Nephron progenitor cell (in vitro differentiated cells): ENCODE measurements at regions not wholly inside any gene's neighbourhood (a gene's known extent, or its start where the extent isn't known, plus 50 kb on each side); places are given as distances from the start of the nearest gene placed in this dataset.

ENCODE experiments used
- DNase-seq: peaks from one replicate; pipeline ENCODE4 v3.0.0; 2021
- H3K27ac Mint-ChIP-seq: 2 replicates; pipeline ENCODE4 v1.8.0; 2021; ENCODE audit warnings: mild to moderate bottlenecking, moderate library complexity, mixed read lengths
- H3K27me3 Mint-ChIP-seq: 2 replicates; pipeline ENCODE4 v1.8.0; 2021; ENCODE audit warnings: mild to moderate bottlenecking, low read depth, mixed read lengths; ENCODE audit not compliant: poor library complexity
- H3K36me3 Mint-ChIP-seq: 2 replicates; pipeline ENCODE4 v1.8.0; 2021; ENCODE audit warnings: low read depth, mixed read lengths
- H3K4me1 Mint-ChIP-seq: 2 replicates; pipeline ENCODE4 v1.8.0; 2021; ENCODE audit warnings: mixed read lengths
- H3K4me3 Mint-ChIP-seq: 2 replicates; pipeline ENCODE4 v1.8.0; 2021; ENCODE audit warnings: mild to moderate bottlenecking, moderate library complexity, mixed read lengths
- H3K9me3 Mint-ChIP-seq: 2 replicates; pipeline ENCODE4 v1.8.0; 2021; ENCODE audit warnings: mild to moderate bottlenecking, moderate library complexity, mixed read lengths
- TF ChIP-seq, protein P1 (sequence below): fragments of 200-600 bp; sonication (generic); IDR thresholded peaks from 2 replicates; pipeline ENCODE4 v1.5.0; 2021; ENCODE audit warnings: antibody characterized with exemption

DNA sequence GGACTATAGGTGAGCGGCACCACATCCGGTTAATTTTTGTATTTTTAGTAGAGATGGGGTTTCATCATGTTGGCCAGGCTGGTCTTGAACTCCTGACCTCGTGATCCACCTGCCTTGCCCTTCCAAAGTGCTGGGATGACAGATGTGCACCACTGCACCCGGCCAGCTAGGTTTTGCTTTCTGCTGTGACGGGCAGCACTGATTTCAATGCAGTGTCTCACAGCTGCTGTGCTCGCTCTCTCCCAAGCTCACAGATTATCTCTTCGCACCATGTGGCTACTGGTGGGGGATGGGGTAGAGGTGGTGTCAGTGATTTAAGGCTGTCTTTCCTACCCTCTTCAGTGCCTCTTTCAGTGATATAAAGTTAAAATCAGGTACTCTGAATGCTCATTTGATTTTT lies 909.1 kb downstream of the TRHDE start:
- H3K27ac Mint-ChIP-seq: peak overlapping the region; percentile 2
- TF ChIP-seq, protein P1, sequence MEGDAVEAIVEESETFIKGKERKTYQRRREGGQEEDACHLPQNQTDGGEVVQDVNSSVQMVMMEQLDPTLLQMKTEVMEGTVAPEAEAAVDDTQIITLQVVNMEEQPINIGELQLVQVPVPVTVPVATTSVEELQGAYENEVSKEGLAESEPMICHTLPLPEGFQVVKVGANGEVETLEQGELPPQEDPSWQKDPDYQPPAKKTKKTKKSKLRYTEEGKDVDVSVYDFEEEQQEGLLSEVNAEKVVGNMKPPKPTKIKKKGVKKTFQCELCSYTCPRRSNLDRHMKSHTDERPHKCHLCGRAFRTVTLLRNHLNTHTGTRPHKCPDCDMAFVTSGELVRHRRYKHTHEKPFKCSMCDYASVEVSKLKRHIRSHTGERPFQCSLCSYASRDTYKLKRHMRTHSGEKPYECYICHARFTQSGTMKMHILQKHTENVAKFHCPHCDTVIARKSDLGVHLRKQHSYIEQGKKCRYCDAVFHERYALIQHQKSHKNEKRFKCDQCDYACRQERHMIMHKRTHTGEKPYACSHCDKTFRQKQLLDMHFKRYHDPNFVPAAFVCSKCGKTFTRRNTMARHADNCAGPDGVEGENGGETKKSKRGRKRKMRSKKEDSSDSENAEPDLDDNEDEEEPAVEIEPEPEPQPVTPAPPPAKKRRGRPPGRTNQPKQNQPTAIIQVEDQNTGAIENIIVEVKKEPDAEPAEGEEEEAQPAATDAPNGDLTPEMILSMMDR: no peak
- peaks cover 9% of the 10 kb centered on the region for H3K4me1 Mint-ChIP-seq
- peaks cover 3% of the 10 kb centered on the region for H3K27me3 Mint-ChIP-seq
- H3K9me3 Mint-ChIP-seq: peaks cover 29% of the 10 kb centered on the region
- DNase-seq: peak; percentile 1
- peaks cover 11% of the 10 kb centered on the region for H3K36me3 Mint-ChIP-seq
- H3K4me3 Mint-ChIP-seq: no peak overlapping the region

- DNase-seq: no peak
- Mint-ChIP-seq H3K4me3 (no peak overlapping the region), H3K4me1 (peaks cover 9% of the 10 kb centered on the region), H3K9me3 (peaks cover 36% of the 10 kb centered on the region), H3K36me3 (peaks cover 14% of the 10 kb centered on the region), H3K27me3 (peaks cover 3% of the 10 kb centered on the region), H3K27ac (no peak overlapping the region)
- TF ChIP-seq, protein P1: no peak
Observed at GRCh38 chr12:73185403-73185802, 913.2 kb downstream of the TRHDE start.

- TF ChIP-seq, protein P1: no peak
- Mint-ChIP-seq H3K36me3 (peaks cover 14% of the 10 kb centered on the region), H3K27ac (no peak overlapping the region), H3K4me1 (peaks cover 9% of the 10 kb centered on the region), H3K9me3 (peaks cover 36% of the 10 kb centered on the region), H3K4me3 (no peak overlapping the region), H3K27me3 (no peaks in the 10 kb centered on the region)
- no peak for DNase-seq
Observed at GRCh38 chr12:73186272-73186671, 914.1 kb downstream of the TRHDE start.

GRCh38 chr12:73187765-73188164 lies 915.6 kb downstream of the TRHDE start:
- Mint-ChIP-seq H3K4me3 (no peak overlapping the region), H3K9me3 (peaks cover 36% of the 10 kb centered on the region), H3K4me1 (no peaks in the 10 kb centered on the region), H3K27me3 (no peaks in the 10 kb centered on the region), H3K27ac (no peak overlapping the region), H3K36me3 (peaks cover 14% of the 10 kb centered on the region)
- TF ChIP-seq, protein P1: no peak
- no peak for DNase-seq

- TF ChIP-seq, protein P1: no peak
- no peaks in the 10 kb centered on the region for H3K27me3 Mint-ChIP-seq
- H3K27ac Mint-ChIP-seq: no peak overlapping the region
- no peak overlapping the region for H3K4me3 Mint-ChIP-seq
- peaks cover 6% of the 10 kb centered on the region for H3K9me3 Mint-ChIP-seq
- DNase-seq: no peak
- peaks cover 3% of the 10 kb centered on the region for H3K4me1 Mint-ChIP-seq
- no peaks in the 10 kb centered on the region for H3K36me3 Mint-ChIP-seq
Observed at GRCh38 chr12:73210548-73211204, 938.5 kb downstream of the TRHDE start.

GRCh38 chr12:73220951-73221350 lies 948.8 kb downstream of the TRHDE start:
- peaks cover 5% of the 10 kb centered on the region for H3K4me1 Mint-ChIP-seq
- H3K9me3 Mint-ChIP-seq: no peaks in the 10 kb centered on the region
- H3K36me3 Mint-ChIP-seq: no peaks in the 10 kb centered on the region
- no peak overlapping the region for H3K4me3 Mint-ChIP-seq
- TF ChIP-seq, protein P1: no peak
- H3K27me3 Mint-ChIP-seq: no peaks in the 10 kb centered on the region
- DNase-seq: no peak
- no peak overlapping the region for H3K27ac Mint-ChIP-seq
